GM18505 (cell line): ENCODE measurements at regions not wholly inside any gene's neighbourhood (a gene's known extent, or its start where the extent isn't known, plus 50 kb on each side); places are given as distances from the start of the nearest gene placed in this dataset.

Experiments used
- ATAC-seq: cut with Tn5 transposase; IDR thresholded peaks from one replicate; pipeline ENCODE4 v1.9.1; 2021; ENCODE audit not compliant: unreplicated experiment
- POLR2A ChIP-seq: IDR thresholded peaks from 4 replicates; pipeline ENCODE4 v1.6.1; 2011; ENCODE audit warnings: borderline replicate concordance; ENCODE audit not compliant: insufficient read depth, insufficient read length; ENCODE audit errors: extremely low read depth

GRCh38 chr18:79608999-79609461, 70.6 kb upstream of the CTDP1 start:
- no peak for ATAC-seq
- TF ChIP-seq POLR2A, result no peak

- no peak for ATAC-seq
- TF ChIP-seq POLR2A, result no peak
Observed at GRCh38 chr18:79609841-79610281, 69.7 kb upstream of the CTDP1 start.

DNA sequence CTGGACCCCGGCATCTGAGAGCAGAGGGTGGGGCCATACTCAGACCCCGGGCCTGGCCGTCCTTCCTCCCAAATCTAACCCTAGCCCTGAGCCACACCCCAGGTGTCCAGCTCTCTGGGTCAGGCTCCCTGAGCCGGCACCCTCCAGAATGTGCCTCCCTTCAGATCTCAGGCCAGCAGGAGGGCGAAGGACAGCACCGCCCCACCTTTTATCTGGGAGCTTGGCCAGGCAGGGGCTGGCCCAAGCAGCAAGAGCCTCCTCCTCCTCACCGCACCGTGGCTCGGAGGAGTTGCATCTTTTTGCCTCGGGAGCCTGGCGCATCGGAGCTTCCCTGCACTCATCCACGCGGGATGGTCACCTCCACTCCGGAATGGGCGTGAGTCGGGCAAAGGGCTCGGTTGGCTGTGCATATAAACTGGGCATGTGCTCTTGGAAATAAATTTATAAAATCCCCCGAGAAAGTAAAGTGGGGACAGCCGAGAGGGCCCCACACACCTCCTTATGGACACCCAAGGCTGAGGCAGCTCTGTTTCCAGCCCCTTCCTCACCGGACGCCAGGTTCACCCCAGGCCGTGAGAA, 69.1 kb upstream of the CTDP1 start:
- no peak for ATAC-seq
- no peak for TF ChIP-seq POLR2A

GRCh38 chr18:79611040-79611681, 68.4 kb upstream of the CTDP1 start:
- TF ChIP-seq POLR2A, result no peak

DNA sequence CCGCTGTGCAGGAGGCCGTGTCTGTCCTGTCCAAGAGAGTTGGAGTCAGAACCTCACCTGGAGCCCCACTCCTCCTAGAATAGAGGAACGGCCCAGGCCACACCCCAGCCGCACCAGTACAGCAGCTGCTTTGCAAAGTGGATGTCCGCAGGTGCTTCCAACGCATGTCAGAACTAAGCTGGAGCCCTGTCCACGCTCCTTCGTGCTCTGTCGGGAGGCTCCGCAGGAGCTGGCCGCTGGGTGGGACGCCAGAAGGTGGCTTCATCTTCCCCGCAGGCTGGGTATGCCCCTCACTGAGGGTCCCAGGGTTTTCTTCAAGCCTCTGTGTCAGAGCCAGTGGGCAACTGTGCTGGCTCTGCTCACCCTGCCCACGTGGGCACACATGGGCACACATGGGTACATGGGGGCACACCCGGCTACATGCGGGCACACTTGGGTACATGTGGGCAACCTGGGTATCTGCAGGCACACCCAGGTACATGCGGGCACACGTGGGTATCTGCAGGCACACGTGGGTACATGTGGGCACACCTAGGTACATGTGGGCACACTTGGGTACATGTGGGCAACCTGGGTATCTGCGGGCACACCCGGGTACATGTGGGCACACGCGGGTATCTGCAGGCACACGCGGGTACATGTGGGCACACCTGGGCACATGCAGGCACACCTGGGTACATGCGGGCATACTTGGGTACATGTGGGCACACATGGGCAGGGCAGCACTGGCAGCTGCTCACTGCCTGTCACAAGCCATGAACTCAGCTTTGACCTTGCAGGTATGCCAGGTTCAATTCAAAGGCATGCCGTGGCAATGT, 67.1 kb upstream of the CTDP1 start:
- no peak for ATAC-seq
- TF ChIP-seq POLR2A, result no peak

More at GRCh38 chr18:79611040-79611681, 68.4 kb upstream of the CTDP1 start:
- no peak for ATAC-seq

- no peak for TF ChIP-seq POLR2A
- no peak for ATAC-seq
Observed at GRCh38 chr18:79613186-79613931, 66.2 kb upstream of the CTDP1 start.

DNA sequence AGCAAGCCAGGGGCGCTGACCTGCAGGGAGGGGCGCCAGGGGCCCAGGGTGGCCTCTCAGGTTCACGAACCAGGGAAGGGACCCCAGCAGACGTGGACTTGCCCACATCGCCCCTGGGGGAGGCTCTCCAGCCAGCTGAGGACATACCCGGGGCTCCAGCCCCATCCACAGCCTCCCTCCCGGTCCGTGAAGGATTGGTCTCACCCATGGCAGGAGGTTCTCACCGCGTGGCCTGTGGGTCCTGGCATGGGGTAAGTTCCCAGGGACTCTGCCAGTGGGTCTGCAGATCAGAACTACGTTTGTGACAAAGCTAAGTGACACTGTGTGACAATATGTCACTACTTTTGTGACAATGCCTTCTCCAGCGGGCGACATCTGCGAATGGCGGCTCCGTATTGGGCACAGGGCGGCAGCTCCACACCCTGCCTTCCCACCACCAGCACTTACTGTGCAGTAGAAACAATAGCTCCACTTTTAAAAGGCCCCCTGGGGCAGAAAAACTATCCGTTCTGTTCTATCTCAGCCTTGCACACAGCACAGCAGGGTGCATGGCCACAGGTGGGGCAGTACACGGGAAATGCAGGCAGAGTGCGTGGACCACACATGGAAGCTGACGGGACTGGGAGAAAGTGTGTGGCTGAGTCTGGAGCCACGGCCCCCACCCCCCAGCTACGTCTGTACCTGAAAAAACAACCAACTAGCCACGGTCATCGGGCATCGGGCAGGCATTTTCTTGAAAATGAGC, 65.2 kb upstream of the CTDP1 start:
- ATAC-seq, result no peak
- TF ChIP-seq POLR2A, result no peak

GRCh38 chr18:79615091-79615490, 64.5 kb upstream of the CTDP1 start:
- no peak for TF ChIP-seq POLR2A
- ATAC-seq, result no peak

DNA sequence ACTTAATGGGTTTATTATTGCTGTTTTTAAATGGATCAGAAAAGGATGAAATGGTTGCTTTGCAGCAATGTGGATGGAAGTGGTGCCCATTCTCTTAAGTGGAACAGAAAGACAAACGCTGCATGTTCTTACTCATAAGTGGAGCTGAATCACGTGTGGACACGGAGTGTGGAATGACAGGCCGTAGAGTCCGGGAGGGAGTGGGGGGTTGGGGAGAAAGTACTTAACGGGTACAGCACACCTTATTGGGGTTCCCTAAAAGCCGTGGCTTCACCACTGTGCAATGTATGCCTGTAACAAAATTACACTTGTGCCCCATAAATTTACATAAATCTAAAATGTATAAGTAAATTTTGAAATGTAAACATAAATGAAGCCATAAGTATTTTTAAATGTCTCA, 64.0 kb upstream of the CTDP1 start:
- TF ChIP-seq POLR2A, result no peak
- no peak for ATAC-seq

DNA sequence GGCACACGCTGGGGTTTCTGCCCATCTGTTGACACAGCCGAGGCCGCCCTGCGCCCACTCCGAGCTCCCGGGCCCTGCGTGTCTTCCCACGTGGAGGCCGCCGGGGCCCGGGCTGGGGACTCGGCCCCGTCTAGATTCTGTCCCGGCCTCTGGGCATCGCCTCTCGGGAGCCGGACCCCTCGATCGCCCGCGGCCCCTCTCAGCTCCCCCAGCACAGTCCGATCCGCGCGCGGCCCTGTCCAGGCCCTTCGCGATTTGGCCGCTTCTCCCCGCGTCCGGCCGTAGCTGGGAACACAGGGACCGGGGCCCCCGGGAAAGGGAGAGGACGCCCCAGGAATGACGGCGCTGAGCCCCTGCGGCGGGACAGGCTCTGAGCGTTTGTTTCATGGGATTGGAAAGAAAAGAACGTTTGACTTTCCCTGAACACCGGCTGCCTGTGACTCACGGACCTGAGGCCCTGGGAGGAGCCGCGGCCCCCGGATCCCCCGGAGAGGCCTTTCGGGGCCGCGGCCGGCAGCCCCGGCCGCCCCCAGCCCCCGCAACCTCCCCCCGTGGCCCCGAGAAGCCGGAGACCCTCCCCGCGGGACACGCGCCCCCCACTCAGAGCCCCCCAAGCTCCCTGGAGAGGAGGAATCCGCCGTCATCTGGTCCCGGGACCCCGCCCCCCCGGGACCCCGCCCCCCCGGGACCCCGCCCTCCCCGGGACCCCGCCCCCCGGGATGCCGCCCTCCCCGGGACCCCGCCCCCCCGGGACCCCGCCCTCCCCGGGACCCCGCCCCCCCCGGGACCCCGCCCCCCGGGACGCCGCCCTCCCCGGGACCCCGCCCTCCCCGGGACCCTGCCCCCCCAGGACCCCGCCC, 62.7 kb upstream of the CTDP1 start:
- TF ChIP-seq POLR2A, result no peak
- no peak for ATAC-seq

DNA sequence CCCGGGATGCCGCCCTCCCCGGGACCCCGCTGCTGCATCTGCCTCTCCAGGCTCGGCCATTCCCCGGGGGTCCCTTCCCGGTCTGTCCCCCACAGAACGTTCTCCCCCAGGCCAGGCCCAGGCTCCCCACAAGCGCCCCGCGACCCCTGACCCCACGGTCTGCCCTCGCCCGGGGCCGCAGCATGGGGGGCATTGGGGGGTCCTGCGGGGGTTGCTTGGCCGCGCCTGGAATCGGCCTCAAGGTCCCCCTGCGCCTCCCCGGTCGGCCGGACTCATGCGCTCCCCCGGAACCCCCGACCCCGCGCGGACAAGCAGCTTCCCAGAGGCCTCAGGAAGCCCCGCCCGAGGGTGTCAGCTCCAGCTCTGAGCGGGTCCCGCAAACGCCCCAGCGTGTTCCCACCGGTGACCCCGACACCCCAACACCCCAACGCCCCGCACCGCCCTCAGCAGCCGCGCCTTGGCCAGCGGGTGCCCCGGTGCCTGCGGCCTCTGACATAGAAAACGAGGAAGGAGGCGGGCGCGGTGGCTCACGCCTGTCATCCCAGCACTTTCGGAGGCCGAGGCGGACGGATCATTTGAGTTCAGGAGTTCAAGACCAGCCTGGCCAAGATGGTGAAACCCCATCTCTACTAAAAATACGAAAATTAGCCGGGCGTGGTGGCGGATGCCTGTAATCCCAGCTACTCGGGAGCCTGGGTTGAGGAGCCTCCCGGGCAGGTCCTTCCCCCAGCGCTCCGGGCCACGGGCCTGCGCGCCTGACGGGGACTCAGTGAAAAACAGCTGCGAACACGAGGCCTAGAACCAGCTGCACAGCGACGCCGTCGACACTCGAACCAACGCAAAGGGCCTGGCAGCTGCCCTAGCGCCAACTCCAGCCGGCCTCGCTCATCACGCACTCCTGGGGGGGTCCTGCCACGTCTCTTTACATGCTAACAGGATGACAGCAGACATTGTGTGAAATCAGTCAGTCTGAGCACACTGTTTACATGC, 61.8 kb upstream of the CTDP1 start:
- ATAC-seq, result no peak
- no peak for TF ChIP-seq POLR2A
